ENCODE measurements at regions not wholly inside any gene's neighbourhood (a gene's known extent, or its start where the extent isn't known, plus 50 kb on each side); places are given as distances from the start of the nearest gene placed in this dataset.

GRCh38 chrX:110408949-110409588 is 50.4 kb downstream of the RTL9 start:
- DNase-seq: no peak

DNA sequence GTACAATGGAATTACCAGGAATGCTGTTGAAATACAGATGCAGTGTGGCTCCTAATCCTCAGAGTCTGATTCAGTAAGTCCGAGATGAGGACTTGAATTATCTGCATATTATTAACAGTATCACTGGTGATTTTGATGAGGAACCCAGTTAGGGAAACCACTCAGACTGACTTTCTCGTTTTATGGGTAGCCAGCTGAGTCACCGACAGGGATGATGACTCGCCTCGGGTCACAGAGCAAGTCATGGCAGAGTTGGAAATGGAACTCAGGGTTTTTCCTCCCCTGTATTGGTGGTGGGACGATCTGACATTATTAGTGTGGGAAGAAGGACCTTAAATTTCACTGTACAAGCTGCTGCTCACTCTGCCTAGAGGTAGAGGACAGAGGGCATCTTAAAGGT is 51.3 kb downstream of the RTL9 start:
- no peak for DNase-seq

DNA sequence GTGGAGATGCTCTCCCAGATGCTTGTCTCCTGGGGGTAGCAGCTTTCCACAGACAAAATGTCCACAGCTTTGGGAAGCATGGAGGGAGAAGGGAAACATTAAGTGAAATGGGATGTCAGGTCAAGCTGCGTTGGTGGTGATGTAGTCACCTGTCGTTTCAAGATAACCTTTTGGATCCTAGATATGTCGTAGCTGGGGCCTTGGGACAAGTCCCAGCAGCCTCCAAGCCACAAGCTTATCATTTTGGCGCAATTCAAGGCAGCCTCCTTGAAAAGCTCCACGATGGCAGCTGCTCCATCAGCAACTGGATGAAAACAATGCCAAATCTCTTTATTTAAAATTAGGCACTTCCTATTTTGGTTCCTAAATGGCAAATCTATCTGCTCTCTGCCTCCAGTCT is 52.0 kb downstream of the RTL9 start:
- DNase-seq: no peak

DNA sequence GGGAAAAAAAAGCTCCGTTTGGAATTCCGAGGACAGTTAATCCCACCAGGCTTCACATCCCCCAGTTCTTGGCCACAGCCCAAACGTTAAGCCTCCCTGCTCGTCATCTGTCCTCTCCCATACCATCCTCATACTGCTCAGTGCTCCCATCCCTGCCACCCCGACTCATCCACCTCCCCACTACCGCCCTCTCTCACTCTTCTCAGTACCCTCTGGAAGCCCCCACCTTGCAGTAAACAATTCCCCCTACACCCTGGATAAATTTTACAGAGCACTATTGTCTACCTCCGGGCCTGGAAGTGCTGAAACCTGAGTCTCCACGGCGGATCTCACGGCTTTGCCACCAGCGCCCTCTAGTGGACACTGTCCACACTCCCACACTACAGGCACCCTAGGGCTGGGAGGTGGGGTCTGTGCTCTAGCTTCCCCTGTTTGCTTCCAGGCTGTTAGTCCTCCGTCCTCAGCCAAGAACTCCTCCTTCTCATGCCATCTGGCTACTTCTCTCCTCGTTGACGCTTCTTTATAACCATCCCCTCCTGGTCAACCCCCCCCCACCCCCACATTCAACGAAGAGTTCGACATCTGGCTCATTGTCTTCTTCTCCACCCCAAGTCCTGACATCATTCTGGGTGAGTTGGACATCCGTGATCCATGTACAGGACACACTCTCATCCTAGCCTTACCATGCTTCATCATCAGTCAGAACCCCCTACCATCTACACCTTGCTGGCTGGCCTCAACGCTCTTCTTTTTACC is 54.5 kb downstream of the RTL9 start:
- DNase-seq: peak; percentile 43

- no peak for DNase-seq
These were observed 55.1 kb downstream of the RTL9 start for GRCh38 chrX:110413727-110414124.

DNA sequence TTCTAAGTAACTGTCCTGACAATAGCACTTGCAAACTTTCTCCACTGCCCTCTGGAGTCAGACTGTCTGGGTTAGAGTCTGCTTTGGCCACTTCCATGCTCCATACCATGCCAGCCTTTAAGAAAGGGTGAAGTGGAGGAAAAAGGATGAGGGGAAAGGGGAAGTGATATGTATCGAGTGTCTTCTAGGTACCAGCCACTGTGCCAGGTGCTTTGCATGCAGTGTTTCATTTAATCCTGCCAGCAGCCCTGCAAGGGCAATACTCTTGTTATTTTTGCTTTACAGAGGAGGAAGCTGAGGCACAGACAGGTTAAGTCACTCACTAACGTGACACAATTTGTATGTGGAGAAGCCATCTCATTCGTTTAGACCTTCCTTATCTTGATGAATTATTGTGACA is 55.6 kb downstream of the RTL9 start:
- no peak for DNase-seq

- DNase-seq: no peak
These were observed 56.2 kb downstream of the RTL9 start for GRCh38 chrX:110414679-110415439.

- no peak for DNase-seq
These were observed 57.0 kb downstream of the RTL9 start for GRCh38 chrX:110415440-110416170.

GRCh38 chrX:110417128-110417527 is 58.5 kb downstream of the RTL9 start:
- DNase-seq: no peak

DNA sequence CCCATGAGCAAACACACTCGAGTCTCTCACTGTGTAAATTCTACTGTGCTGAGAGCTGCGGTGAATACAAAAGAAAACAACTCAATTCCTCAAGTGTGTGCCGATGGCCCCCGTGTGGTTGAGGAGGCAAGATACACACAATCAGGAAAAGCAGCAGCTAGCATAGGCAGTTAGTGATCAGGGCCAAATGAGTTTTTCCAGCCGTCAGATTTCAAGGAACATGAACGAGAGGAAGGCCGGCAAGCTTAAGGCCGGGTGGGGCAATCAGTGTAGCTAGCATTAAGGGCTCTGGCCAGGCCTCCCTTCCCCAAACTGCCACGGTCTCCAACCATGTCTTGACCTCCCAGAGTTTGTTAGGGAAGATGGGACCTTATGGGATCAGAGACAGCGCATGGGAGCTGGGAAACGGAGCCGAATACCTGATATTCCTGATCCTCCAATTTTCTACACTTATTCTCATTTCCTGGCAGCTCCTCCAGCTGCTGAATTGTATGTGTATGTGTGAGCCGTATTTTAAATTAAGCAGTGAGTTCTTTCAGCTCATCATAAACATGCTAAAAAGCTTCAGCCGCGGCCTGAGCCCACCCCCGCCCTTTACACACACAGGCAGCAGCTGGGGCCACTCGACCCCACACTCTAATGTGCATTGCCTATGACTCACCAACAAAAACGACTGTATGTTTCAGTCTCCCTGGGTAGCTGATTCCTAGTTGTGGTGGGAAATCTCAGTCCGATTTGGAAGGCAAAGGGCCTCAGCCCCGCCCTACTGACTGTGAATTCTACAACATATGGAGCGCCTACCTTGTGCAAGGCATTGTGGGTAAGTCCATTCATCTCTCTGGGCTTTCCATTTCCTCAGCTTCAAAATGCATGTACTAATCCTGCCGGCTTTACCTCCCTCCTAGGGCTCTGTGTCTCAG is 59.9 kb downstream of the RTL9 start:
- DNase-seq: no peak

DNA sequence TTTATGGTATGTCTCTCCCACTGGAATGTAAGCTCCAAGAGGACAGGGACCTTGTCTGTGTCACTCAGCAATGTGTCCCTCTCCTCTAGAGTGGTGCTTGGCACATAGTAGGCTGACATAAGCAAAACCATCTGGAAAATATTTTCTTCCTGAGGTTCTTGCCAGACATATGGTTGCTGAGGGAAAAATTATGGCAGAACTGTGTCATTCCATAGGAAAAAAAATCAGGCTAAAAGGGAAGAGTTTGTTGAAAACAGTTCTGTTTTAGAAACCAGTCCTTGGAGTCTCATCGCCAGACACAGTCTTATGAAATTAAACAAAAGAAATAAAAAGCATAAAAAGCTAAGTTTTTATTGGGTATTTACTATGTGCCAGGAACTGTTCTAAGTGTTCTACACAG is 60.9 kb downstream of the RTL9 start:
- no peak for DNase-seq

- DNase-seq: no peak
These were observed 62.3 kb downstream of the RTL9 start for GRCh38 chrX:110420771-110421499.

DNA sequence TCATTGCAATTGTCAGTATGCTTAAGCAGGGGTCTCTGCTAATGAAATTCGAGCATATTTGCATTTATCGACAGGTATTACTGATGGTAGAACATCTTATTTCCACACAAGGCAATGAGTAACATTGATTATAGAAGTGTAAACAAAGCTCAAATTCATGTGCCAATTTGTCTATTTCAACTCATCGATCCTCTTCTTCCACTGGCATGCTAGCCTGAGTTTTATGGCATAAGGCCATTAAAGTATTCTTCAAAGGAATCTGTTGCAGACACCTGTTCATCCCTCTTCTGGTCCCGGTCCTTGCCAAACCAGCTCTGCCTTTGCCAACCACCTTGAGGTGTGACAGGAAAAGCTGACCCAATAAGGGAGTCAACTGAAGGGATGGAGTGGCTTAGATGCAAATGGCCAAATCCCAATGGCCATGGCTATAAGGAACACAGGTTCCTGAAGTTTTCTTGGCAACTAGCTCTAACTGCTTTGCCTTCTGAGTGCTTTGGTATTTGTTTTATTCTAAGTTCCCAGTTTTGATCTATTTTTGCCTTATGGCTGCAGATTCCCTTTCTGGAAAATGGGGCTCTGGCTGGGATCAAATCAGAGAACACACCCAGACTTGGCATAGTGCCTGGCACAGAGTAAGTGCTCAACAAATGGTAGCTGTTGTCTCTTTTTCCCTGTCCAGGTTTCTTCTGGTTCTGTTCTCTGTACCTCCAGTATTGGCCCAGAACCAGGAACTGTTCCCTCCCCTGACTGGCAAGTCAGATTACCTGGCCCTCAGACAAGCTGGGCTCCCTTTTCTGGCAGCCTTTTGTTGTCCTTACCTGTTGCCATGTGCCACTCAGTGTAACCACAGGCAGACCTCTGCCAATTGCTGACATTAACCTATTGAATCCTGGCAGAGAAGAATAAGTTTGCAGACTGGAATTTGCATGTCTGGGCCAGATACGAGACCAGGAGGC is 63.1 kb downstream of the RTL9 start:
- no peak for DNase-seq

DNA sequence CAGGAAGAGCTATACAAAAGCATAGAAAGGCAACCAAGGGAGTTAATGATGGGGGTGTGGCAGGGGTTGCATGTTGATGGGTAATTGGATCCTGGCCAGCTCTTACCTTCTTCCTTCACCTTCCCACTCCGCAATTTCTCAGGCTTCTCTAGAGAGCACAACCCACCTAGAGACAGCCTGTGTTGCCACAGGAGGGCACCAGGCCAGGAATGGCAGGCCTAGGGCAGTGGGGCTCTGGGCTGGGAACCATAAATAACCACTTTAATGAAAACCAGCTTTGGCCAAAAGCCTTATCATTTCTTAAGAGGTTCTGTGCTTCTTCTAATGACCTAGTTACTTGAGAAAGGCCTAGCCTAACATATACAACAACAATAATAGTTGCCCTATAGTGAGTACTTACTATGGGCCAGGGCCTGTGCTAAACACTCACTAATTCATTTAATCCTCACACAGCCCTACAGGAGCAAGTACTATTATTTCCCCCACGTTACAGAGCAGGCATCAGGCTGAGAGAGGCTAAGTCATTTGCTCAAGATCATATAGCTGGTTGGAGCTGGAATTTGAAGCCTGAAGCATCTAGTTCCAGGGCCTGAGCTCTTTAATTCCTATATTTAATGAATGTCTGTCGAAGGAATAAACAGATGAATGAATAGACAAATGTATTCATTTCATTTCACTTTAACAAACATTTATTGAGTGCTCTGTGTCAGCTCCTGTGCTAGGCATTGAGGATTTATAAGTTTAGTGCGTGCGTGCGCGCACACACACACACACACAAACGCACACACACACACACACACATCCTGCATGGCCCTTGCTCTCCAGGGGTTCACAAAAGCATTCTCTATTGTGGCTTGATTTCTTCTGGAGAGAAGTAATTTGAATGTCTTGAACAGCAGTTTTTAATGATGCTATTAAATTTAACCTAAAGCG is 66.8 kb downstream of the RTL9 start:
- no peak for DNase-seq

DNA sequence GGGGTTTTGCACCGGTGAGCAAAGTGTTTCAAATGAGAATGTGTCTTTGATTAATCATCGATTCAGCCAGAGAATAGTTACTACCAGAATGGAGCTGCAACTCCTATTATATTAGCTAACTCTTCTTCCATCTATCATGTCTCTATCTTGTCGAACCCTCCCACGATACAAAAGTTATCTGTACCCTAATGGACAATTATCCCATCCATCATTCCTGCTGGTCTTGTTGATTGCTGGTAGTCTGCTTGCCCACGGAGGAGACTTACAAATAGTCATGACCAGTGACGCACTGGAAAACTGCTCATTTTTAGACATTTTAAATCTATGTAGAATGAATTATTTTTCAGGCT is 67.5 kb downstream of the RTL9 start:
- no peak for DNase-seq

- no peak for DNase-seq
These were observed 68.4 kb downstream of the RTL9 start for GRCh38 chrX:110427076-110427475.

DNA sequence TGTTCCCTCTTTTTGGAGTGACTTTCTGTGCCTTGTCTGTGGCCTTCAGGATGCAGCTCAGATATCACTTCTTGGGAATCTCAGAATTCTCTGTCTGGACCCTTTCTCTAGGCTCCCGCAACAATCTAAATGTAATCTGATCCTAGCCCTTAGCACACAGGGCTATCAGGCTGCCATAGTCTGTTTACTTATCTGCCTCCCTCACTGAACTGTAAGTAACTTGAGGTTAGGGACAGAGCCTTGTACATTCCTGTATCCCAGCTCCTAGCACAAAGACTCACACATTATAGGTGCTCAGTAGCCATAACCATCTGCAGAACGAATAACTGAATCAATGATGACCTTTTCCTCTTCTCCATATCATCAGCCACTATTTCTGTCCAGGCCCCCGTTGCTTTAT is 69.5 kb downstream of the RTL9 start:
- DNase-seq: no peak

DNA sequence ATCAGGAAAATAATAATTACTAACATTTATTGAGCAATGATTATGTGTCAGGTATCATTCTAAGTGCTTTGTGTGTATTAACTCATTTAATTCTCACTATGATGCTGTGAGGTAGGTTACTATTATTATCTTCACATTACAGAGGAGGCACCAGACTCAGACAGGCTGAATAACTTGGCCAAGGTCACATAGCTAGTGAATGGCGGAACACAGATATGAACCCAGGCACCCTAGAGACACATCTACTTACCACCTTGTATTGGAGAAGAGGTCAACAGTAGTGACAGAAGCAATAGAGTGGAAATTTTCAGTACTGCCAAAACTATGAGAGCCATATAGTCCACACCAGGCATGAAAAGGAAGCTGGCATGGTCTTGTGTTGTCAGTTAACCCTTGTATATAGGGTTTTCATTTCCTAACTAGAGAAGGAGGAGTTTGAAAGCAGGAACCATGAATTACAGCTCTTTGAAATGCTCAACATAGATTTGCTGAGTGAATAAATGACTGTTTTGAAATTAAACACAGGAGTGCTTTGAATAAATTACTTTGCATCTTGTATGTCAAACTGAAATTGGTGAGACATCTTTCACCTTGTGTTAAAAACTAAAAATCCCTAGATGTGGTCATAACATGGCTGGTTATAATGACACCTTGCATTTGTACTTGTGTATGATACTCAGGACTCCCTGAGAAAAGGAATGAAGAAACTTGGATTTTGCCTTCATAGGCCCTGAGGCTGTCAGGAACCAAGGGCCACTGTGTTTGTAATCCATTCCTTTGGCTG is 71.8 kb downstream of the RTL9 start:
- no peak for DNase-seq
